Islet of Langerhans (tissue), 1 donor: ENCODE measurements at regions not wholly inside any gene's neighbourhood (a gene's known extent, or its start where the extent isn't known, plus 50 kb on each side); places are given as distances from the start of the nearest gene placed in this dataset.
"Not testable (repeated sequence)": the region's sequence is repeated elsewhere in the genome, so short reads cannot be mapped to it uniquely, and the experiment has no call there.

Source experiments
- FAIRE-seq: peaks from one replicate; lab custom pipeline; 2011; peaks lifted over from hg19 to GRCh38; lab: Jason Lieb, UNC

DNA sequence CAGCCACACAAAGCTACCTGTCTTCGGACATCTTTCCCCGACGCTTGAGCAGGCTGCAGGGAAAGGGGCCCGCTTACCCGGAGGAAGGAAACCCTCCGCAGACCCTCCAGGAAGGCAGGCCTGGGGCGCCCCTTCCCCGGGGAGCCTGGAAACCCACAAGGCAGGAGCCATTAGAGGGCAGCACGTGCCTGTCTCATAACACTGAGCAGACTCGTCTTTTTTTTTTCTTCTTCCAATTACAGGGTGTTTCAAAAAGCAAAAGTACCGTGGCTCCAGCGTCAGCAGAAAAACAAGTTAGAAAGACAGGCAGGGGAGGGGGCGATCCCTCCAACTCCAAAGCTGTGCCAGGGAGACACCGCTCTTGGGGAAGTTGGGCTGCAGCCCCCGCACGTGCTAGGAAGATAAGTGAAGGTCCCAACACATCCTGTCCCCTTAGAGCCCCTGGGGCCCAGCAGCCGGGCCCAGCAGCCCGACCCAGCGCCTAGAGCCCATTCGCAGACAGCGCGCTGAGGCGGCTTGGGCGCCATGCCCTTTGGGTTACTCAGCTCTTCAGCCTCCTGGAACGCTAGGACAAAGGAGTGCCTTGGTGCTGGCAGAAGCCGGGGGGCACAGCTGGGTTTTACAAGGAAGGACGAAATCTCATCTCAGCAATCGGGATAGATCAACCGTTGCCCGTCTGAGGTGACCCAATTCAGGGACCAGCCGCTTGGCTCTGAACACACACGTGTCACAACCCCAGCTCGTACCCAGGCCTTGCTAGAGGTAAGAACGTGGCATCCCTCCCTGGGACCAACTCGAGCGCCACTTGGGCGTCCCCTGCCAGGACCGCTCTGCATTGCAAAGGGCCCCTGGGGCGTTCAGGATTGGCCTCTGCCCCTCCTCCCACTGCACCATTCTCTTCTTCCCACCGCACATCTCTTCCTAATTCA, 136.3 kb downstream of the LY86 start:
- FAIRE-seq = peak; percentile 72

DNA sequence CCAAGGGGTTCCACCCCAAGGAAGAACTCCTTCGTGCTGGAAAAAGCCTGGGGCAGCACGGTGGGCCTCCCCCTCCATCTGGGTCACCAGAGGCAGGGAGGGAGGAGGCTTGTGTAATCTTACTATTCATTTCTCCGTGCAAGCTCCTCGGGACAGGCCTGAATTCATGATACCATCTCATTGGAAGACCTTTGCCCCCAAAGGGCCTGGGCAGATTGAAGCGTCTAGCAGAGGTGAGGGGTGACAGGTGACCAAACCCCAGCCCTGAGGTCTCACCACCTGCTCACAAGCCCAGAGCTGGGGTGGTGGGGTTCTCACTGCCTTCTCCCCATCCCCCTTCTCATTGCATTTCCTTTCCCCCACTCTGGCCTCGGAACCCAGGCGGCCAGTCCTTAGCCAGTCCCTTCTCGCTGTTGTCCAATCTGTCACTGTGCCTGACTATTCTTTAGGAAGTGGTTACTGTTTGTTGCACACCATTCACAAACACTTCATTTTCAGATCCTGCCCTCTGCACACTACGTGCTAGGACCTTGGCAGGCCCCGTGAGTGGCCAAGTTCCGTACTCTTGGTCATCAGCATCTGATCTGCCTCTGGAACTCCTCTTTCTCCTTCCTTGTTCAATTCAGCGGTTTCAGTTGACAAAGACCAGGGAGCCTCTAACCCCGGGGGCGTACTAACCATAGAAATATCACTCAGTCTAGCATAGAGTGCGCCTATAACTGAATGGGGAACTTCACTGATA, 137.1 kb downstream of the LY86 start:
- FAIRE-seq = no peak

DNA sequence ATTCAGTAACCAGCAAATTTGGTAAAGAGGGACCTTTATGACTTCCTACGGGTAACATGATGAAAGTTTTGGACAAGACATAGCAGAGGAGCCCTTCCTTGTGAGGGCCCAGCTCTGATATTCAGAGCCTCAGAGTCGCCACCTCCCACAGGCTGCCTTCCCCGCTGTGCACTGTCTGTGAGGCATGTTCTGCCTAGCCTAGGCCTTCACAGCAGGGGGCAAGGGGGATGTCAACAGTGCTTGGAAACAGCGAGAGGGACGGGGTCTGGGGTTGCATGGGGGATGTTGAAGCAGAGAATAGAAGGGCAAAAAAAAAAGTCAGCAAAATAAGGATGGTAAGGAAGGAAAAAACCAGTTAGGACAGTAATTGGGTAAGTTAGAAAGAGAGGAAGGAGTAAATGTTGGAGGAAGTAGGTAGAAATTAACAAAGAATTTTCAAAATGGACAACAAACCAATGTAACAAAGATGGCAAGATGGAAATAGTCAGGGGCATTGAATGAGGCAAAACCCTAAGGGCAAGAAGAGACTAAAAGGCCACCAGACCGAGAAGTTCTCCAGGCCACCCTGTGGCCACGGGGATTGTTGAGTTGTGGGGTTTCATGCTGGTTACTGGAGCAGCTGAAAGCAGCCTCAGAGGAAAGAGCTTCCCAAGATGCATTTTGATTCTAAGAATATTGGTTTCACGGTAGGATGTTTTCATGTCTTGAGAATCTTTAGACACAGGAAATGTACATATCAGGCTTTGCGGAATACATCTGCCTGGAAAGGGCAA, 139.8 kb downstream of the LY86 start:
- FAIRE-seq = no peak

DNA sequence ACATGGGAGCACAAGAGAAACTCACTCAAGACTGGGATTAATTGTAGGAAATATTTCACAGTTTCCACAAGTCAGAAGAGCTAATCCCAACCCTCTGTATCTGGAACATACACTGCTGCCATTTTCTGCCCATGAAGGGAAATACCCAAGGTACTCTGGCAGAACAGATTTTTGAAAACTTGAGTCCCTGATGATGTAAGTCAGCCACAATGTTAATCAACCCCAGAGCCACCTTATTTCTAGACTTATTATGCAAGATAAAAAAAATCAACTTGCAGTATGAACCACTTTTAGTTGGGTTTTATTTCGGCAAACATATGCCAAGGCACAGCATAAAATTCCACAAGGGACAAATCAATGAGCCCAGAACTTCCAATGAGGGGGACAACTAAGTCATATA, 141.5 kb downstream of the LY86 start:
- no peak for FAIRE-seq

DNA sequence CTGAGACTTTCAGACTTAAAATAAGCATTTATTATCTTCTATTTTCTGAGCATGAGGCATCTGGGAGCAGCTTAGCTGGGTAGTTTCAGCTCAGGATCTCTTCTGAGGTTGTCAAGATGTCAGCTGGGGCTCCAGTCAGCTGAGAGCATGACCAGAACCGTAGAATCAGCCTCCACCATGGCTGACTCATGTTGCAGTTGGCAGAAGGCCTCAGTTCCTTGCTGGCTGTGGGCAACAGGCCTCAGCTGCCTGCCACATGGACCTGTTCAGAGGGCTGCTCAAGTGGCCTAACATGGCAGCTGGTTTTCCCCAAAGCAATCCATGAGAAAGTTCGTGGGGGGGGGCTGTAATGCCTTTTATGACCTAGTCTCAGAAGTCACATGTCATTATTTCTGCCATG, 142.3 kb downstream of the LY86 start:
- FAIRE-seq = no peak

DNA sequence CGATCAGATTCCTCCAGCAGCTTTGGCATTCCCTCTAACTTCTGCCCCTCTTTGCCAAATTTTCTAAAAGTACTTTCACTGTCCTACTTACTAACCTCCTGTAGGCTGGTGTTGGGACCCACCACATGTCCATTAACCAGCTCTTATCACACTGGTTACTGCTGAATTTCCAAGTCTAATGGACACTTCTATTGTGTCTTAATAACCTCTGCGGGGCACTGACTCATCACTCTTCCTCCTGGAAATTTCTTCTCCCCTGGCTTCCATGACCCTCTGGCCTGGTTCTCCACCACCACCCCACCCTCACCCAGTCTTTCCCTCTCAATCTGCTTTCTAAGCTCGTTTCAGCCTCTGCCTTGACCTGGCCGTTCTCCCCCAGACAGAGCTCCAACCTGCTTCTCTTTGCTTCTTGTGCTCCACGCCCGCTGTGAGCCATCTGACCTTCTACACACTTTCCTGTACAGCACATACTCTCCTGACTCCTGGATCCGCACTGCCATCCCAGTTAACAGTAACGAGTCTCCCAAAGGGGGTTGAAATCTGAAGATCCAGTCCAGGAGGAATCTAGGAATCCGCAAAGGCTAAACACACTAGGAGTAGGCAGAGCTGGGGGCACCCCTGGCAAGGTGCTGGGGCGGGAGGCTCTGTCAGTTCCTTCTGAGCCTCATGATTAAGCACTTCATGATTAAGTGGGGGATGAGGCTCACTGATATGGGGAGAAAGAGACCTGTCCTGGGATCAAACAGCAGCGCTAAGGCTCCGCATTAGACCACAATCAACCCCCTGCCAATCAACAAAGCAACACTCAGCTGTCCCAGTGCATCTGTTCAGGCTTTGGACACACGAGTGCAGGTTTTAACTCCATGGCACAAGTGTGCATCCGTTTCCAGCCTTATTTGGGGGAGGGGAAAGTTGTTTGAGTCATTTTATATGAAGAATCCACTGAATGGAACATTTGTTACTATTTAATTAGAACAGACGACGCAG, 146.3 kb downstream of the LY86 start:
- no peak for FAIRE-seq

DNA sequence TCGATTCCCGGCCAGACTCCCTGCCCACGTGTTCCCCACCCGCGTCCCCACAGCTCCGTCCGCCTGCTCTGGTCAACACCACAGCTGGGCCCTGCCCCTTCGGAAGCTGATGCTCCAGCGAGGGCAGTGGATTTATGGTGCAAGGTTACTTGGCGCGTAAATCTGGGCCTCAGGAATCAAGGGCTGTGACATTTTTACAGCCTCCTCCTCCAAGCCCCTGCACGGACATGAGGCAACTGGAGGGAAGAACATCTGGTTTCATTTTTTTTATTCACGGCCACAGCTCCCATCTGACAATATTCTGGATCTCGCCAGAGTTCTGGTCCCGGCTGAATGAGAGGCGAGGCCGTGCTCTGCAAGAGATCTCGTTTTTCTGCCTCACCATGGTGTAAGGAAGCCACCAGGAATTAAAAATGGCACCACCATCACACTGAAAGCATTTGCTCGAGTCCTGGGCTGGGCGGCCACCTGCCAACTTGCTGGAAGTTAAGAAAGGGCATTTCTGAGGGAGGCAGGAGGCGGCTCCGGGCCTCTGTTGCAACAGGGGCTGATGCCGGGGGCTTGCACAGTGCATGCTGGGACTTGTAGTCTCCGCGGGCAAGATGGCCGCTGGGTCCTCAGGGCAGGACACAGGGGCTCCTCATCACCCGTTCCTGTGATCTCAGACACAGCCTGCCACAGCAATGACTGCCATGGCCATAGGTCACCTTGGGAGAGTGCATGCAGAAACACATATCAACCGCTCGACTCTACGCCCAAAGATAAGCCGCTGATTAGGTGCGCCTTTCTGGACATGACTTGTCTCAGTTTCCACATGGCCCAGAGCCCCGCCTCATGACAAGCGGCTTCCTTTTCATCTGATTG, 148.5 kb downstream of the LY86 start:
- no peak for FAIRE-seq

DNA sequence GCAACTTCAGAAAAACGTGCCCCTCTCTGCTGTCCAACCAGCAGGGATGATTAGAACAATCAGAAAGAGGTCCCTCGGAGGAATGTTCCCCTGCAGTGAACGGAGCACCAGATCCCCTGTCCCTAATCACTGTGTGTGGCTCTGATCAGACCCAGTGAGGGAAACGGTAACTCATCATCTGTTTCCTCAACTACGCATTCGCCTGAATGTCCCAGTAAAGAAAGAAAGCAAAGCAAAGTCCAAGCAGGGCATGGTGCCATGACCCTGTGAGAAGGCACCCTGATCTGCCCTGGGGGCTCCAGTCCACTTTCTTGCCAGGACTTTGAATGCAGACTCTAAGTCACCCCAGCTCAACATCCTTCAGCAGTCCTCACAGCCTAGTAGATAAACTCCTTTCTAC, 149.2 kb downstream of the LY86 start:
- no peak for FAIRE-seq

DNA sequence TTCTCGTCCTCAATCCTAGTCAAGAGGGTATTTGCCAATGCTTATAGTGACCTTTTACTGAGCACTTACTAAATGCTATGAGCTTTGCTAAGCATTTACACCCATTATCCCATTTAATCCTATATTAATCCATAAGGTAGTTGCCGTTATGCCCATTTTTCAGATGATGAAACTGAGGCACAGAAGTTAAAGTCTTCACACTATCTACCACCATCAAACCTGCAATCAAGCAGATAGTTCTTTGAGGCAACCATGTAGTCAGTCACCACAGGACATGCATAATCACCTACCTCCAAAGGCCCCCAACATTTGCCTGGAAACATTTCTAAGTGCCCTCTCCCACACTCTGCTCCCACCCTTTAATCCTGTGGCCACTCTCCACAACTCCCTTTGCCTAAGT, 149.6 kb downstream of the LY86 start:
- FAIRE-seq = no peak

DNA sequence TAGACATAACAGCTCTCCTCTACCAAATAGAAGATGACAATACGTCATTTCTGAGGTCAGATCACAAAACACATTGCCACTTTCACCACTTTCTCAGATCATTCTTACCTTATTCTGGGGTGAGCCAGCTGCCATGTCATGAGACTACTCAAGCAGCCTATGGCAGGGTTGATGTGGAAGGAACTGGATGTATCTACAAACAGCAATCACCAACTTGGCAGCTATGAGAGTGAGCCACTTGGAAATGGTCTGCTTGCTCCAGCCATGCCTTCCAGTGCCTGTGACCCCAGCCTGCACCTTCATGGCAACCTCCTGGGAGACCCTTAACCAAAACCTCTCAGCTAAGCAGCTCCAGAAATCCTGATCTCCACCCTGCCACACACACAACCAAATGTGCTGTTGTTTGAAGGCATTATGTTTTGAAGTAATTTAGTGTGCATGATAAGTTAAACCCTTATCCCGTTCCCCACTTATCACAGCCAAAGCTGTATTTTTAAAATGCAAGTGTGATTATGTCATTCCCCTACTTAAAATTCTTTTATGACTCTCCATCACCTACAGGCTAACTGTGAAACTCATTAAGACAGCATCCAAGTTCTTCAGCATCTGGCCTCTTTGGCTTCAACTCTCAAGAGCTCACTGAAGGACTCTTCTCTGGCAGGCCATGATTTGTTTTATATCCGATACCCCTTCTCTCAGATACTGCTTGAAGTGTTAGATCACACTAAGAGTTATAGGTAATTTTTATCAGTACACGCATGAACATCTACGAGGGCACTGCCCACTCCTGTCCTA, 150.6 kb downstream of the LY86 start:
- no peak for FAIRE-seq

DNA sequence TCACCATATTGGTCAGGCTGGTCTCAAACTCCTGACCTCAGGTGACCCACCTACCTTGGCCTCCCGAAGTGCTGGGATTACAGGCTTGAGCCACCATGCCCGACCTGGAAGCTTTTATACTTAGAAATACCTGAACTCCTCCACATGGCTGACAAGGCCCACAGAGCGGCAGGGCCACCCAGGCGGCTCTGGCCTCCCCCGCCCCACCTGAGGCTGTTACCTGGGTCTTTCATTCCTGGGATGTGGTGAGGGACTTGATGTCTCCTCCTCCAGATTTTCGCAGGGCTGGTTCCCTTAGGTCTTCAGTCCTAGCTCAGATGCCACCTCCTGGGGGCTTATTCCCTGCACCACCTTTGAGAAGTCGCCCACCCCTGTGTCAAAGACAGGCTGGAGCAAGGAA, 152.1 kb downstream of the LY86 start:
- no peak for FAIRE-seq

DNA sequence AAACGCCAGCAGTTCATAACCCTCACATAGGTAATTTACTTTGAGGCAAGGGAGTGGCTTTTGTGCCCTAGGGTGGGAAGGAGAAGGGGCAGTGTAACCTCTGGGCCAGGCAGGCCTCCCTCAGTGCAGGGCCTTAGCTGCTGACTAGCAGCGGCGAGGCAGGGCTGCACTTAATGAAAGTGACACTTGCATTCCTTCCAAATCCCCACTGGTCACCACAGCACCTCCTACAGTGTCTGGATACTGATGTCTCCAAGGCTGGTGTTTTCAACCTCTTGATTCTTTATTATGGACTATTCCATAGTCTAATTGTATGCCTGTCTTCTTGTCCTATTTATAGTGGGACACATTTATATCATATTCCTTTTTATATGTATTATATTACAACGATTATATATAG, 152.7 kb downstream of the LY86 start:
- no peak for FAIRE-seq

DNA sequence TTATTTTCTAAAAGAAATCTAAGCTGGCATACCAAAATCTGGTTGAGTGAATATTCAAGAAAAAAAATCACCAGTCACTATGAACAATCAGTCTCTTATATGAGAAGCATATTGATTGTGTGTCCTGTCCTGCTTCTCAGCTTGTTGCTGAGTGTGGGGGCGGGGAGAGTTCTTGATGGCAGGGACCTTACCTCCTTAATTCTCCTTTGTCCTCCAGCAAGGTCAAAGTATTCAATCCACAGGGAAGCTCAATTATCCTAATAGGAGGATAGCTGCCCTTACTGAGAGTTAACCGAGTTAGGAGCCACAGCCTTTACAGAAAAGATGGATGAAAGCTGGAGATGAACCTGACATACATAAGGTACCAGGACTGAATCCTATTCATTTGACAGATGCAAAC, 154.0 kb downstream of the LY86 start:
- FAIRE-seq = no peak

DNA sequence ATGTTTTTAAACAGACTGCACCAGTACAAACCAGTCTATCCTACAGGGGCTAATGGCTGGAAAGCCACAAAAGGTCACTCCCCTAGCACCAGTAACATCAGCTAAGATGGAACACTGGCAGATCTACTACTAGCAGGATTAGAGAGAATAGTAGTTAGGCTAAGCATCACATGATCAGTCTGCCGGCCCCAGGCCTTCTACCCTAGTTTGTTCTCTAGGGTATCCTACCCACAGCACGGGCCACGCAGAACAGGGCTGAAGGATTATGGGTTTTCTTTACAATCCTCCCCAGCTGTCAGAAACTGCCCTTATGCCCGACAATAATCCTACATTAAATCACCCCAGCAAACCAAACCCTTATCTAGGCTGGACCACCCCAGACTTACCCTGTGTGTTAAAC, 156.0 kb downstream of the LY86 start:
- FAIRE-seq = no peak

DNA sequence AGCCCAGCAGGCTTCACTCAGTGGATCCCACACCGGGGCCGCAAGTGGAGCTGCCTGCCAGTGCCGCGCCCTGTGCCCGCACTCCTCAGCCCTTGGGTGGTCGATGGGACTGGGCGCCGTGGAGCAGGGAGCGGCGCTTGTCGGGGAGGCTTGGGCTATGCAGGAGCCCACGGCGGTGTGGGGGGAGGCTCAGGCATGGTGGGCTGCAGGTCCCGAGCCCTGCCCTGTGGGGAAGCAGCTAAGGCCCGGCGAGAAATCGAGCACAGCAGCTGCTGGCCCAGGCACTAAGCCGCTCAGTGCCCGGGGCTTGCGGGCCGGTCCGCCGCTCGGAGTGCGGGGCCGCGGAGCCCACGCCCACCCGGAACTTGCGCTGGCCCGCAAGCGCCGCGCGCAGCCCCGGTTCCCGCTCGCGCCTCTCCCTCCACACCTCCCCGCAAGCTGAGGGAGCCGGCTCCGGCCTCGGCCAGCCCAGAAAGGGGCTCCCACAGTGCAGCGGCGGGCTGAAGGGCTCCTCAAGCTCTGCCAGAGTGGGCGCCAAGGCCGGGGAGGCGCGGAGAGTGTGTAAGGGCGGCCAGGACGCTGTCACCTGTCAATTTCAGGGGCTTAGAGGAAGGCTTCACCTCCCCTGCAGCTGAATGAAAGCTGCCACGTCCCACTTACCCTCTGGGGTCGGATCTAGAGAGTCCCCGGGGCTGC, 157.3 kb downstream of the LY86 start:
- not testable (repeated sequence) for FAIRE-seq

DNA sequence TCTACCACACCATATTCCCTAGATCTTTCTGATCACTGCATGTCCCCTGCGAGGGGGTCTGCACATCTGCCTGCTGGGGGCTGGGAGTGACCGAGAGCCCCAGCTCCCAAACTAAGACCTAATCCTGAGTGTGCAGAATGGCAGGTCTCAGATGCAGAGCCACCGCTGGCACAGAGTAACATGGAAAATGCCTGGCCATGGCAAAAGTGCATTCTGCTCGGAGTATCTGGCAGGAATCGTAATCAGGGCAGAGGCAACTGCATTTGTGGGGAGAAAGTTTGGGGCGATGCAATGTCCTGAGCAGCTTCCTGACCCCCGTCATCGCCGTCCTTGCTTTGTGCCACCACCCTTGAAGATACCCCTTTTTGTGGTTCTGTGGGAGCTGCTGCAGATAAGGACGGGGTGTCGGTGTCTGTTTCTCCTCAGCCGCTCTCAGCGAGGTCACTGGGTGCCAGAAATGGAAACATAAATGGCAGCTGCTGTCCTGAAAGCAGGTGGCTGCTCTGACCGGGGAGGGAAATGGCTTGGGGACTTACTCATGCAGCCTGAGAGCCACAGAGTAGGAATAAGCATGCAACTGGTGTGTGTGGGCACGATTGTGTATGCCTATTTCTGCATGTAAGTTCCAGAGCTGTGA, 157.9 kb downstream of the LY86 start:
- no peak for FAIRE-seq

DNA sequence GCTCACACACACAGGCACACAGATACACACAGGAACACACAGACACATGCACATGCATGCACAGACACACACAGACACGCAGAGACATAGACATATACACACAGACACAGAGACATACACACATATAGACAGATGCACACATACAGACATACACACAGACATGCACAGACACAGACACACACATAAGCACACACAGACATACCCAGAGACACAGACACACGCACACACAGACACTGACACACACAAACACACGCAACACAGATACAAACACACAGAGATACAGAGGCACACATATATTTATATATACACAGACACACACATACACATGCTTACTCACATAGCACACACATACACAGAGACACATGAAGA, 158.4 kb downstream of the LY86 start:
- no peak for FAIRE-seq

DNA sequence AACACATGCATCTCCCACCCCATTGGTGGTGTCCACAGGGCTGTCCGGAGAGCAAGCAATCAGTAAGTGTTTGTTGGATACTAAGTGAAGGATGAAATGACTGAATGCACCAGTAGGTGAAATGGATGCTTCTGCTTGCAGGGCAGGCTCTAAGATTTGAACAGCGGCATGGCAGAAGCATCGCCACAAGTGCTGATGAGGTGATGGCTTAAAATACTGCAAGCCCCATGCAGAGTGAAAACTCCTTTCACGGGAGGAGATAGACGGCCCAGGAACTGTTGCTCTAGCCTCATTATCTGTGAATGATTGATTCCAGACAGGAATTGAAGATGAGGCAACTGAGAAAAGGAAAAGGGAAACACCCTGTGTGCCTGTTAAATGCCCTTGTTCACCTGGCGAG, 158.9 kb downstream of the LY86 start:
- no peak for FAIRE-seq

DNA sequence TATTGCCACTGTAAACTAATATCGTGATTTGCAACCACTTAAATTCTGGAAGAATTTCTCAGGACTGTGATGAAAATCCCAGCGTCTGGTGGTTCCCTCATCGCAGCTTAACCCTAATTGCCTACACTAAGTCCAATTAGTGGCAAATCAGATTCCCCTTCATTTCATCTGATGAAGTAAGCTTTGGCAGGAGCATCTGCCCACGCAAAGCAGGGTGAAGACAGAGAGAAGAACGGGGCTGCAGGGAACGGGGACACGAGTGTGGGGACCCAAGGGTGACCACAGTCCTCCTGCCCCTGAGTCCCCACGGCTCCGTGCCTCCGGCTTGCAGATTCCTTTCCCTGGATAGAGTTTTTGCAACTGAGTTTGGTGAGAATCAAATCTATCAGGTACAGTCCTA, 159.5 kb downstream of the LY86 start:
- no peak for FAIRE-seq
